ENCODE measurements at regions not wholly inside any gene's neighbourhood (a gene's known extent, or its start where the extent isn't known, plus 50 kb on each side); places are given as distances from the start of the nearest gene placed in this dataset.

GRCh38 chr11:130801333-130802122 lies 114.8 kb downstream of the SNX19 start:
- H3K36me3 Mint-ChIP-seq (ENCODE audit: insufficient read depth in 1 of 3, low read depth in 3 of 3), result no peaks in the 10 kb centered on the region; a peak in 2 of 7 replicates
- peaks cover 27% of the 10 kb centered on the region in 2 experiments for H3K4me1 Mint-ChIP-seq
- Histone ChIP-seq H3K23ac (ENCODE audit: insufficient read length, low read depth, low read length) (no peak overlapping the region), H2BK20ac (ENCODE audit: low read depth, low read length, poor library complexity, severe bottlenecking) (no peak overlapping the region), H4K8ac (replicated peaks; ENCODE audit: insufficient read length, low read depth, low read length) (no peak overlapping the region), H4K5ac (ENCODE audit: insufficient read length, low read depth, low read length) (no peak overlapping the region), H2BK15ac (ENCODE audit: low read depth, low read length) (no peak overlapping the region), H3K79me2 (ENCODE audit: insufficient read depth, low read length) (no peaks in the 10 kb centered on the region), H3K56ac (ENCODE audit: insufficient read length, low read depth, low read length) (no peak overlapping the region), H2BK5ac (ENCODE audit: insufficient read length, low read length) (no peak overlapping the region), H3K14ac (ENCODE audit: insufficient read depth, low read length) (no peak overlapping the region), H3K27ac (ENCODE audit: insufficient read length, low read depth, low read length) (no peak overlapping the region), H3K23me2 (ENCODE audit: insufficient read length, low read depth, low read length, poor library complexity, severe bottlenecking) (no peaks in the 10 kb centered on the region), H3K9ac (ENCODE audit: extremely low read depth, insufficient read length, low read length) (no peak overlapping the region), H3K4me1 (ENCODE audit: insufficient read depth, low read length) (peaks cover 9% of the 10 kb centered on the region; the same call in 1 of the 2 replicates), H4K20me1 (ENCODE audit: control insufficient read depth, insufficient read depth, insufficient read length) (no peaks in the 10 kb centered on the region), H3K4ac (ENCODE audit: low read depth, low read length) (no peak overlapping the region), H3K18ac (ENCODE audit: insufficient read length, low read depth, low read length) (no peak overlapping the region), H2AFZ (ENCODE audit: low read length) (no peak overlapping the region), H2AK5ac (ENCODE audit: insufficient read length, low read length) (no peak overlapping the region), H3T11ph (ENCODE audit: low read length) (peak overlapping the region; percentile 8), H2BK12ac (ENCODE audit: insufficient read length, low read depth, low read length) (no peak overlapping the region), H3K27me3 (ENCODE audit: insufficient read depth, low read length) (no peaks in the 10 kb centered on the region), H2BK120ac (ENCODE audit: low read depth, low read length, poor library complexity, severe bottlenecking) (no peak overlapping the region), H4K91ac (ENCODE audit: insufficient read length, low read depth, low read length) (no peak overlapping the region), H3K79me1 (ENCODE audit: insufficient read depth, low read depth, low read length, poor library complexity, severe bottlenecking) (no peaks in the 10 kb centered on the region), H3K9me3 (ENCODE audit: control insufficient read depth, low read depth, low read length) (no peaks in the 10 kb centered on the region), H3K4me2 (ENCODE audit: insufficient read depth, insufficient read length, low read length) (no peak overlapping the region)
- DNase-seq, result no peak
- no peak for TF ChIP-seq CTCF (conservative IDR thresholded peaks at IDR 0.05)
- no peak overlapping the region for H3K4me3 Mint-ChIP-seq
- H3K27ac Mint-ChIP-seq, result no peak overlapping the region; a peak in 1 of 7 replicates
- no CpG with 5 or more reads among the region's 6 CpGs for WGBS (ENCODE audit: extremely low coverage, insufficient read length, low lambda C conversion rate)
- H3K9me3 Mint-ChIP-seq, result peaks cover 0 to 3% of the 10 kb centered on the region in 2 experiments; a peak in 2 of 5 replicates
- H3K27me3 Mint-ChIP-seq (ENCODE audit: low read depth), result peaks cover 1% of the 10 kb centered on the region

Measured in H9 (cell line).